H1 (cell line): ENCODE measurements at regions not wholly inside any gene's neighbourhood (a gene's known extent, or its start where the extent isn't known, plus 50 kb on each side); places are given as distances from the start of the nearest gene placed in this dataset.

Source experiments
- CTCF ChIA-PET: fragments of 300-600 bp; sonication (Branson Sonifier 250); formaldehyde crosslinking; loops from one replicate; lab custom pipeline; 2021; ENCODE audit not compliant: partially characterized antibody; lab: Charles Lee
- POLR2A ChIA-PET: fragments of 300-600 bp; sonication (Branson Sonifier 250); formaldehyde crosslinking; loops from one replicate; lab custom pipeline; 2021; ENCODE audit warnings: inconsistent platforms; ENCODE audit not compliant: partially characterized antibody; lab: Charles Lee
- DNase-seq, 2 experiments: peaks; one replicate each; pipeline versions ENCODE4 v3.0.0 to v3.0.0-alpha.2; 2010 to 2022; ENCODE audit warnings: low spot score in 2 of 2, low read depth in 1 of 2, mixed read lengths in 1 of 2
- FAIRE-seq: peaks from 2 replicates; lab custom pipeline; 2011; peaks lifted over from hg19 to GRCh38; lab: Jason Lieb, UNC
- H2AFZ ChIP-seq: 2 replicates; pipeline ENCODE4 v1.8.1; 2012; ENCODE audit warnings: low read length, inconsistent platforms
- H2AK5ac ChIP-seq: 2 replicates; pipeline ENCODE4 v1.6.1; 2013; ENCODE audit warnings: low read depth, low read length
- H2BK120ac ChIP-seq: replicated peaks from 2 replicates; pipeline ENCODE3; 2013; ENCODE audit warnings: low read depth, low read length, inconsistent platforms
- H2BK12ac ChIP-seq: 2 replicates; pipeline ENCODE4 v1.6.1; 2013; ENCODE audit warnings: low read depth, low read length
- H2BK15ac ChIP-seq: 2 replicates; pipeline ENCODE4 v1.6.1; 2013; ENCODE audit warnings: low read length
- H2BK20ac ChIP-seq: 2 replicates; pipeline ENCODE4 v1.6.1; 2013; ENCODE audit warnings: low read length
- H2BK5ac ChIP-seq: 2 replicates; pipeline ENCODE4 v1.6.1; 2013; ENCODE audit warnings: low read depth, low read length
- H3K14ac ChIP-seq: 2 replicates; pipeline ENCODE4 v1.6.1; 2013; ENCODE audit warnings: inconsistent platforms; ENCODE audit not compliant: insufficient read length
- H3K18ac ChIP-seq: 2 replicates; pipeline ENCODE4 v1.6.1; 2013; ENCODE audit warnings: low read length; ENCODE audit errors: extremely low read depth
- H3K23ac ChIP-seq: 2 replicates; pipeline ENCODE4 v1.6.1; 2013; ENCODE audit warnings: inconsistent platforms; ENCODE audit not compliant: insufficient read length
- H3K23me2 ChIP-seq: 2 replicates; pipeline ENCODE4 v1.6.1; 2013; ENCODE audit warnings: low read depth, low read length
- H3K27ac ChIP-seq: 2 replicates; pipeline ENCODE4 v1.6.1; 2011; ENCODE audit warnings: low read depth, low read length, inconsistent platforms
- H3K27me3 ChIP-seq, 4 experiments: replicated peaks in 1 of 4; 1 replicate in 1 of 4; 2 replicates in 3 of 4; pipeline versions ENCODE4 v1.6.1 to v1.8.1; 2011 to 2013; ENCODE audit warnings: low read length in 3 of 4, mild to moderate bottlenecking in 3 of 4, inconsistent platforms in 2 of 4, mixed read lengths in 2 of 4, moderate library complexity in 1 of 4; ENCODE audit not compliant: control insufficient read depth in 3 of 4, insufficient read depth in 3 of 4; ENCODE audit errors: extremely low read depth in 1 of 4
- H3K36me3 ChIP-seq, 4 experiments: 2 replicates each; pipeline versions ENCODE4 v1.6.1 to v1.8.1; 2011 to 2013; ENCODE audit warnings: mild to moderate bottlenecking in 4 of 4, low read length in 3 of 4, moderate library complexity in 2 of 4, control low read depth in 1 of 4, inconsistent platforms in 1 of 4; ENCODE audit not compliant: insufficient read depth in 4 of 4, control insufficient read depth in 2 of 4
- H3K4ac ChIP-seq: replicated peaks from 2 replicates; pipeline ENCODE3; 2013; ENCODE audit warnings: low read length, low read depth, mixed read lengths, inconsistent platforms; ENCODE audit not compliant: insufficient read length
- H3K4me1 ChIP-seq, 4 experiments: replicated peaks in 1 of 4; 1 replicate in 1 of 4; 2 replicates in 3 of 4; pipeline versions ENCODE4 v1.6.1 to v1.8.1; 2011 to 2013; ENCODE audit warnings: low read length in 3 of 4, inconsistent platforms in 2 of 4, mixed read lengths in 1 of 4; ENCODE audit not compliant: insufficient read depth in 4 of 4, control insufficient read depth in 3 of 4
- H3K4me2 ChIP-seq, 2 experiments: 2 replicates each; pipeline versions ENCODE4 v1.6.1 to v1.8.1; 2011 to 2013; ENCODE audit warnings: low read depth in 2 of 2, low read length in 2 of 2, control low read depth in 1 of 2, inconsistent platforms in 1 of 2, mild to moderate bottlenecking in 1 of 2; ENCODE audit not compliant: insufficient read depth in 1 of 2
- H3K4me3 ChIP-seq, 4 experiments: fragments of 200-600, 300-600 bp in 1 of 4; sonication (generic), shearing (Covaris generic), sonication (Bioruptor Twin) in 1 of 4; 2 replicates each; pipeline versions ENCODE4 v1.5.1 to v1.8.1; 2011 to 2016; ENCODE audit warnings: low read length in 4 of 4, low read depth in 3 of 4, control low read depth in 2 of 4, inconsistent platforms in 2 of 4, mild to moderate bottlenecking in 2 of 4, mixed read lengths in 1 of 4, moderate library complexity in 1 of 4; ENCODE audit not compliant: insufficient read depth in 2 of 4; ENCODE audit errors: extremely low read depth in 1 of 4
- H3K56ac ChIP-seq: replicated peaks from 2 replicates; pipeline ENCODE3; 2013; ENCODE audit warnings: low read depth, mild to moderate bottlenecking, mixed read lengths, low read length, inconsistent platforms; ENCODE audit not compliant: insufficient read length
- H3K79me1 ChIP-seq: 2 replicates; pipeline ENCODE4 v1.6.1; 2013; ENCODE audit warnings: low read depth, low read length, control low read depth
- H3K79me2 ChIP-seq, 2 experiments: 2 replicates each; pipeline versions ENCODE4 v1.6.1 to v1.8.1; 2012 to 2013; ENCODE audit warnings: low read length in 2 of 2, mild to moderate bottlenecking in 2 of 2, inconsistent platforms in 1 of 2; ENCODE audit not compliant: insufficient read depth in 2 of 2, control insufficient read depth in 1 of 2
- H3K9ac ChIP-seq, 4 experiments: replicated peaks in 1 of 4; 1 replicate in 1 of 4; 2 replicates in 3 of 4; pipeline versions ENCODE4 v1.6.1 to v1.8.1; 2011 to 2013; ENCODE audit warnings: low read depth in 3 of 4, low read length in 3 of 4, control low read depth in 2 of 4, mild to moderate bottlenecking in 2 of 4, moderate library complexity in 2 of 4, inconsistent platforms in 1 of 4; ENCODE audit errors: extremely low read depth in 1 of 4
- H3K9me3 ChIP-seq, 2 experiments: 2 replicates each; pipeline versions ENCODE4 v1.6.1 to v1.8.1; 2012 to 2013; ENCODE audit warnings: mild to moderate bottlenecking in 2 of 2, moderate library complexity in 2 of 2, control low read depth in 1 of 2, inconsistent platforms in 1 of 2, low read depth in 1 of 2, low read length in 1 of 2, mixed read lengths in 1 of 2; ENCODE audit not compliant: insufficient read depth in 2 of 2
- H4K20me1 ChIP-seq, 2 experiments: replicated peaks in 1 of 2; 2 replicates each; pipeline versions ENCODE3 to v1.8.1; 2011 to 2013; ENCODE audit warnings: inconsistent platforms in 2 of 2, low read length in 2 of 2, mild to moderate bottlenecking in 1 of 2; ENCODE audit not compliant: insufficient read depth in 2 of 2, control insufficient read depth in 1 of 2
- H4K5ac ChIP-seq: 2 replicates; pipeline ENCODE4 v1.6.1; 2013; ENCODE audit warnings: low read length, low read depth, mixed read lengths, inconsistent platforms; ENCODE audit not compliant: insufficient read length
- H4K8ac ChIP-seq: 2 replicates; pipeline ENCODE4 v1.8.0; 2013; ENCODE audit warnings: mild to moderate bottlenecking, moderate library complexity, low read length, inconsistent platforms; ENCODE audit not compliant: insufficient read depth; ENCODE audit errors: extremely low read depth
- H4K91ac ChIP-seq: replicated peaks from 2 replicates; pipeline ENCODE3; 2013; ENCODE audit warnings: low read length, mixed read lengths, inconsistent platforms; ENCODE audit not compliant: insufficient read length
- GTF2F1 ChIP-seq: IDR thresholded peaks from 2 replicates; pipeline ENCODE4 v1.6.1; 2012; ENCODE audit warnings: low read depth, low read length, improper control_type of control experiment, borderline replicate concordance
- POU5F1 ChIP-seq: IDR thresholded peaks from 2 replicates; pipeline ENCODE4 v1.6.1; 2011; ENCODE audit warnings: low read depth, mild to moderate bottlenecking, low read length, moderate library complexity
- RAD21 ChIP-seq, 2 experiments: IDR thresholded peaks in 1 of 2; conservative IDR thresholded peaks in 1 of 2; 2 replicates each; pipeline ENCODE4 v1.6.1; 2011; ENCODE audit warnings: low read depth in 2 of 2, low read length in 2 of 2, improper control_type of control experiment in 1 of 2, inconsistent platforms in 1 of 2, mild to moderate bottlenecking in 1 of 2, moderate library complexity in 1 of 2
- SAP30 ChIP-seq: fragments of 300-600 bp; sonication (generic); IDR thresholded peaks from 2 replicates; pipeline ENCODE4 v1.7.1; 2012; ENCODE audit warnings: low read length, moderate library complexity, mild to moderate bottlenecking, inconsistent platforms; ENCODE audit not compliant: insufficient read depth, insufficient replicate concordance
- TAF7 ChIP-seq: optimal IDR thresholded peaks from 2 replicates; pipeline ENCODE3; 2011; ENCODE audit warnings: low read depth, mild to moderate bottlenecking, inconsistent platforms, low read length, moderate library complexity, borderline replicate concordance
- WGBS, 2 experiments: shearing (Covaris generic) in 1 of 2; methylation state at CpG; one replicate each; pipeline versions ENCODE4 v1.1.6 to v1.1.7; 2013 to 2015; ENCODE audit warnings: low lambda C conversion rate in 2 of 2, mixed read lengths in 2 of 2, inconsistent platforms in 1 of 2, low coverage in 1 of 2, missing lambda C conversion rate in 1 of 2; ENCODE audit not compliant: insufficient replicate concordance in 2 of 2, insufficient coverage in 1 of 2, insufficient read length in 1 of 2; ENCODE audit errors: extremely low coverage in 1 of 2, missing lambda C conversion rate in 1 of 2; 5-methylcytosine and 5-hydroxymethylcytosine counted together

- ChIA-PET CTCF (interaction anchor here (1.1 to 2.5 kb wide), 2 partner anchors 13 to 480 kb away, joined by 3 to 5 read pairs; no protein-coding TSS in a partner anchor), POLR2A (no interaction called here)
- H3K36me3 ChIP-seq, result no peaks in the 10 kb centered on the region
- H3K27me3 ChIP-seq, result no peaks in the 10 kb centered on the region
- H2BK120ac ChIP-seq, result no peak overlapping the region
- no peaks in the 10 kb centered on the region for H3K79me1 ChIP-seq
- DNase-seq, result no peak
- H2AK5ac ChIP-seq, result no peak overlapping the region
- no peak for FAIRE-seq
- no peak overlapping the region for H4K8ac ChIP-seq
- H3K14ac ChIP-seq, result no peak overlapping the region
- H4K5ac ChIP-seq, result no peak overlapping the region
- H4K20me1 ChIP-seq, result no peaks in the 10 kb centered on the region
- H3K4me2 ChIP-seq, result no peak overlapping the region
- no peak overlapping the region for H3K9ac ChIP-seq
- H2BK12ac ChIP-seq, result no peak overlapping the region
- H3K4me3 ChIP-seq, result no peak overlapping the region
- no peak overlapping the region for H3K4ac ChIP-seq
- no peak overlapping the region for H3K23ac ChIP-seq
- no peak overlapping the region for H2BK5ac ChIP-seq
- 95% methylated on average over 9 of the region's 9 CpGs; no CpG with 5 or more reads in 1 of the 2 experiments for WGBS, 2 experiments
- no peaks in the 10 kb centered on the region for H3K23me2 ChIP-seq
- H4K91ac ChIP-seq, result no peak overlapping the region
- H2AFZ ChIP-seq, result peak overlapping the region; percentile 20; the same call in 1 of the 2 replicates
- H2BK15ac ChIP-seq, result no peak overlapping the region
- no peak overlapping the region for H2BK20ac ChIP-seq
- no peak overlapping the region for H3K56ac ChIP-seq
- no peaks in the 10 kb centered on the region for H3K79me2 ChIP-seq
- no peak overlapping the region for H3K18ac ChIP-seq
- H3K9me3 ChIP-seq, result no peaks in the 10 kb centered on the region
- H3K4me1 ChIP-seq, result no peaks in the 10 kb centered on the region
- H3K27ac ChIP-seq, result no peak overlapping the region
- TF ChIP-seq TAF7 (no peak), RAD21 (IDR thresholded peaks at IDR 0.05 in 1 of 2, conservative IDR thresholded peaks at IDR 0.05 in 1 of 2; ENCODE audit: low read depth in 2 of 2, low read length in 2 of 2) (no peak), GTF2F1 (no peak), POU5F1 (no peak), SAP30 (no peak)
These were observed 686.0 kb downstream of the NOVA1 start for GRCh38 chr14:25911831-25912230.
